GM12875 (cell line): ENCODE measurements at regions not wholly inside any gene's neighbourhood (a gene's known extent, or its start where the extent isn't known, plus 50 kb on each side); places are given as distances from the start of the nearest gene placed in this dataset.

Experiments
- H3K4me3 ChIP-seq: one replicate; pipeline ENCODE4 v1.5.1; 2011; ENCODE audit warnings: low read depth, low read length, control low read depth
- CTCF ChIP-seq: IDR thresholded peaks from 2 replicates; pipeline ENCODE4 v1.5.1; 2011; ENCODE audit warnings: low read depth, mild to moderate bottlenecking, control low read depth, inconsistent platforms, low read length, moderate library complexity, borderline replicate concordance; ENCODE audit not compliant: insufficient read depth

- TF ChIP-seq CTCF: peak; percentile 26; the same call in 1 of the 2 replicates
- no peak overlapping the region for H3K4me3 ChIP-seq
These were observed 628.9 kb downstream of the TLL1 start for GRCh38 chr4:166501941-166502382.

DNA sequence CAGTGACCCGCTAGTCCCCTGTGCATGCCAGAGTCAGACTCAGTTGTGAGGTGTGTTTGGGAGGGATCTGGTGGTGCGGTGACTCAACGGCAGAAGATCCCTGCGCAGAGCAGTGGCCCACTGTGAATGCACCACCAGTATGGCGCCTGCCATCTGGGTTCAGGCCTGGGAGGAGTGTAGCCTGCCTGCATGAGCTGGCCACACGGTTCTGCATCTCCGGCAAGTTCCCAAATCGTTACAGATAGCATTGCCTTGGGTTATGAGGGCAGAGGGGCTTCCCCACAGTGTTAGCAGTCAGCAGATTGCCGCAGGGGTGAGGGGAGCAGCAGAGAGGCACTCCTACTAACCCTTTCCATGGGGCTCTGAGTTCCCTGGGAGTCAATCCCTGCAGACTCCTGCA lies 629.6 kb downstream of the TLL1 start:
- no peak overlapping the region for H3K4me3 ChIP-seq
- TF ChIP-seq CTCF: no peak

DNA sequence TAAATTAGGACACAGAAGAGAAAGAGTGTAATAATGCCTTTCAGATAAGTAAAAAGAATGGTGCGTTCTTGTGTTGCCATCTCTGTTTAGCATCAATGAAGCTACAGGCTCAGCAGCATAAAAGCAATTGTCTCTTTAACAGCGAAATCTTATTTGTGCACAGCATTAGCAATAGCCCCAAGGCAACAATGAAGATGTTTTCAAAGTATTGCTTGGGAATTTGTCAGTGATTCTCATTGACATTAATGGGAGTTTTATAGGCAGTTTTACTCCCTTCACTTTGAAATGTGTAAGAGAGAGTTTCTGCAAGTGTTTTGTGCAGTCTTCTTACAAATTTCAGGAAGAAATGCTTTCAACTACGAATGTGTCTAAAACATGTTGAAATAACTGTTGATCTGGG lies 633.0 kb downstream of the TLL1 start:
- H3K4me3 ChIP-seq: no peak overlapping the region

DNA sequence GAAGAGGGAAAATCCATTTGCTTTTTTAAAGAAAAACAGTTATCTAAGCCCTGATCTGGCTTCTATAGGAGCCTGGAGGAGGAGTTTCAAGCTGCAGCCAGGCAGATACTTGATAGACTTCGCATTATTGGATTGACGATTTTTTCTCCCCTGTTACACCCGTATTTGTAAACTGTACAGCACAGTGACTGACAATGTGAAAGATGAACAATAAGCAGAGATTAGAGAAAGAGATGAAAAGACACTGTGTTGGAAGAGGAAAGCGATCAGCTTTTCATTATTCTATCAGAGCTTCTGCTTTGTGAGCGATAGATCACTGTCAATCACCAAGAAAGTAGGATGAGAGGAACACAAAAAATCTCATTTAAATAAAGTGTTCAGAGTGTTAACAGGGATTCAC lies 639.2 kb downstream of the TLL1 start:
- H3K4me3 ChIP-seq: no peak overlapping the region
- no peak for TF ChIP-seq CTCF

More for the DNA sequence above, 633.0 kb downstream of the TLL1 start:
- TF ChIP-seq CTCF: no peak

DNA sequence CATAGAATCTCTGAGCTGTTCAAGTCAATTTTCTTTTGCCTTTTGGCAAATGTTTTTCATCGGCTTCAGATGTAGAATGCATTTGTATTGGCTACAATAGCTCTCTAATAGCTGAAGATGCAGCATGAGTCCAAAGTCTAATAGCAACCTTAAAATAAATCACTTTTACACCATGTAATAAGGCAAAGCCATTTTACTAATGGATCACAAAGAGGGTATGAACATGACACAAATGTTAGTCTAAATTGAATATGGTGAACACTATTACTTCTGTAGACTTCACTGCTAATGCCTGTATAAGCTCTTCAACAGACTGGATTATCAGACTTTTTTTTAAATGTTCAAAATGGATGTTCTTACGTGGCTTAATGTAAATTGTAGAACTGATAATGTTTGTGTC lies 645.3 kb downstream of the TLL1 start:
- TF ChIP-seq CTCF: no peak
- no peak overlapping the region for H3K4me3 ChIP-seq

- TF ChIP-seq CTCF: no peak
- no peak overlapping the region for H3K4me3 ChIP-seq
These were observed 645.7 kb downstream of the TLL1 start for GRCh38 chr4:166518776-166519175.

DNA sequence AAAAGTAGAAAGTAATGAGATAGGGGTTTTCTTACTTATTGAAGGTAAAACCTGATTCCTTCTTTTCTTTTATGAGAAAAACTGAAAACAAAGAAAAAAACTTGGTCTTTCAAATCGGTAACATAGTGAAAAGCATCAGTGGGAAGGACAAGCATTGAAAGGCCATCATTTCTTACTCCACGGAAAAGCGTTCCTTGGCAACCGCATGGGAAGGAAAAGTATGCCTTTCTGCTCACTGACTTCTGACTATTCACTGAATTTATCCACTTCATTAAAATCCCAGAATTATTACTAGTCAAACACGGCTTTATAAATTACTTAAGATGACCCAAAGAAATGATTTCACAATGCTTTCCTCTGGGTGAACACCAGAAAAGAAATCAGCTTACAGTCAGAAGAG lies 646.7 kb downstream of the TLL1 start:
- no peak for TF ChIP-seq CTCF
- no peak overlapping the region for H3K4me3 ChIP-seq
